HK-2 (cell line): ENCODE measurements at regions not wholly inside any gene's neighbourhood (a gene's known extent, or its start where the extent isn't known, plus 50 kb on each side); places are given as distances from the start of the nearest gene placed in this dataset.
A peak's percentile ranks its signal among the peaks of the same experiment; 100 is the strongest.
"Not testable (repeated sequence)": the region's sequence is repeated elsewhere in the genome, so short reads cannot be mapped to it uniquely, and the experiment has no call there.

Experiments used
- DNase-seq: peaks from one replicate; pipeline ENCODE4 v3.0.0-alpha.2; 2018; ENCODE audit not compliant: unreplicated experiment

- no peak for DNase-seq
Measured at GRCh38 chr12:91741932-91742331, 403.7 kb downstream of the BTG1 start.

- DNase-seq: not testable (repeated sequence)
Measured at GRCh38 chr12:91733846-91734245, 411.8 kb downstream of the BTG1 start.

- no peak for DNase-seq
Measured at GRCh38 chr12:91732086-91732485, 413.6 kb downstream of the BTG1 start.

- no peak for DNase-seq
Measured at GRCh38 chr12:91729543-91729942, 416.1 kb downstream of the BTG1 start.

- no peak for DNase-seq
Measured at GRCh38 chr12:91723191-91723590, 422.5 kb downstream of the BTG1 start.

GRCh38 chr12:91722072-91722471 is 423.6 kb downstream of the BTG1 start:
- DNase-seq: peak; percentile 1

- no peak for DNase-seq
Measured at GRCh38 chr12:91721023-91721422, 424.6 kb downstream of the BTG1 start.

- DNase-seq: no peak
Measured at GRCh38 chr12:91718326-91718725, 427.3 kb downstream of the BTG1 start.

- no peak for DNase-seq
Measured at GRCh38 chr12:91717804-91718203, 427.8 kb downstream of the BTG1 start.

- DNase-seq: not testable (repeated sequence)
Measured at GRCh38 chr12:91711925-91712324, 433.7 kb downstream of the BTG1 start.

GRCh38 chr12:91706466-91706865 is 439.2 kb downstream of the BTG1 start:
- no peak for DNase-seq

- DNase-seq: no peak
Measured at GRCh38 chr12:91704446-91704845, 441.2 kb downstream of the BTG1 start.

GRCh38 chr12:91703491-91704283 is 442.0 kb downstream of the BTG1 start:
- no peak for DNase-seq

GRCh38 chr12:91702843-91703425 is 442.7 kb downstream of the BTG1 start:
- no peak for DNase-seq

GRCh38 chr12:91695964-91696363 is 449.7 kb downstream of the BTG1 start:
- no peak for DNase-seq

- DNase-seq: not testable (repeated sequence)
Measured at GRCh38 chr12:91695406-91695805, 450.2 kb downstream of the BTG1 start.

- DNase-seq: no peak
Measured at GRCh38 chr12:91690531-91690930, 455.1 kb downstream of the BTG1 start.

GRCh38 chr12:91687052-91688017 is 458.3 kb downstream of the BTG1 start:
- no peak for DNase-seq

GRCh38 chr12:91685917-91686316 is 459.7 kb downstream of the BTG1 start:
- no peak for DNase-seq

GRCh38 chr12:91681751-91682150 is 463.9 kb downstream of the BTG1 start:
- DNase-seq: no peak

GRCh38 chr12:91680864-91681263 is 464.8 kb downstream of the BTG1 start:
- no peak for DNase-seq

- DNase-seq: no peak
Measured at GRCh38 chr12:91677556-91677955, 468.1 kb downstream of the BTG1 start.
